ENCODE measurements at regions not wholly inside any gene's neighbourhood (a gene's known extent, or its start where the extent isn't known, plus 50 kb on each side); places are given as distances from the start of the nearest gene placed in this dataset.
A peak's percentile ranks its signal among the peaks of the same experiment; 100 is the strongest.

DNA sequence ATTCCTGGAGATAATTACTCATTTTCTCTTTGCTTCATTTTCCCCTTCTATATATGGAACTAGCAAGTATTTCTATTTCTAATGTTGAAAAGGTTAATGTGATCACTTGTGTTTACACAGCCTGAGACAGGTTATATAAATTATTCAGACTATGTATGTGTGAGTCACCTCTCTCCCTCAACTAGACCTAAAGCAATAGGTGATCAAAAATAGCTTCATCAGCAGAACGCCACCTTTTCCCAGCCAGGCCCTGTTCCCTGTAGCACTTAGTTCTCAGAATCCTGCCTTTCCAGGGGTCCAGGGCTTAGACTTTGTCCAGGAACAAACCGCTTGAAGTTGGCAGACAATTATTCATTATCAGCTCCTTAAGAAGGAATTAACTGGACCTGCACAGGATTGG is 125.3 kb upstream of the EXOC2 start:
- no peak for DNase-seq (ENCODE audit: low read depth in 1 of 2, low spot score in 1 of 2)
- Histone ChIP-seq H3K4me3 (replicated peaks; ENCODE audit: insufficient read depth, low read length) (no peak overlapping the region), H3K27ac (replicated peaks) (no peak overlapping the region), H3K27me3 (ENCODE audit: insufficient read depth, poor library complexity, severe bottlenecking) (peaks cover 7% of the 10 kb centered on the region)
- TF ChIP-seq, protein P1, sequence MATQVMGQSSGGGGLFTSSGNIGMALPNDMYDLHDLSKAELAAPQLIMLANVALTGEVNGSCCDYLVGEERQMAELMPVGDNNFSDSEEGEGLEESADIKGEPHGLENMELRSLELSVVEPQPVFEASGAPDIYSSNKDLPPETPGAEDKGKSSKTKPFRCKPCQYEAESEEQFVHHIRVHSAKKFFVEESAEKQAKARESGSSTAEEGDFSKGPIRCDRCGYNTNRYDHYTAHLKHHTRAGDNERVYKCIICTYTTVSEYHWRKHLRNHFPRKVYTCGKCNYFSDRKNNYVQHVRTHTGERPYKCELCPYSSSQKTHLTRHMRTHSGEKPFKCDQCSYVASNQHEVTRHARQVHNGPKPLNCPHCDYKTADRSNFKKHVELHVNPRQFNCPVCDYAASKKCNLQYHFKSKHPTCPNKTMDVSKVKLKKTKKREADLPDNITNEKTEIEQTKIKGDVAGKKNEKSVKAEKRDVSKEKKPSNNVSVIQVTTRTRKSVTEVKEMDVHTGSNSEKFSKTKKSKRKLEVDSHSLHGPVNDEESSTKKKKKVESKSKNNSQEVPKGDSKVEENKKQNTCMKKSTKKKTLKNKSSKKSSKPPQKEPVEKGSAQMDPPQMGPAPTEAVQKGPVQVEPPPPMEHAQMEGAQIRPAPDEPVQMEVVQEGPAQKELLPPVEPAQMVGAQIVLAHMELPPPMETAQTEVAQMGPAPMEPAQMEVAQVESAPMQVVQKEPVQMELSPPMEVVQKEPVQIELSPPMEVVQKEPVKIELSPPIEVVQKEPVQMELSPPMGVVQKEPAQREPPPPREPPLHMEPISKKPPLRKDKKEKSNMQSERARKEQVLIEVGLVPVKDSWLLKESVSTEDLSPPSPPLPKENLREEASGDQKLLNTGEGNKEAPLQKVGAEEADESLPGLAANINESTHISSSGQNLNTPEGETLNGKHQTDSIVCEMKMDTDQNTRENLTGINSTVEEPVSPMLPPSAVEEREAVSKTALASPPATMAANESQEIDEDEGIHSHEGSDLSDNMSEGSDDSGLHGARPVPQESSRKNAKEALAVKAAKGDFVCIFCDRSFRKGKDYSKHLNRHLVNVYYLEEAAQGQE (IDR thresholded peaks at IDR 0.05; ENCODE audit: insufficient replicate concordance, low read depth), result no peak
- TF ChIP-seq GABPA (IDR thresholded peaks at IDR 0.05; ENCODE audit: low read depth), result no peak
- TF ChIP-seq, protein P2, sequence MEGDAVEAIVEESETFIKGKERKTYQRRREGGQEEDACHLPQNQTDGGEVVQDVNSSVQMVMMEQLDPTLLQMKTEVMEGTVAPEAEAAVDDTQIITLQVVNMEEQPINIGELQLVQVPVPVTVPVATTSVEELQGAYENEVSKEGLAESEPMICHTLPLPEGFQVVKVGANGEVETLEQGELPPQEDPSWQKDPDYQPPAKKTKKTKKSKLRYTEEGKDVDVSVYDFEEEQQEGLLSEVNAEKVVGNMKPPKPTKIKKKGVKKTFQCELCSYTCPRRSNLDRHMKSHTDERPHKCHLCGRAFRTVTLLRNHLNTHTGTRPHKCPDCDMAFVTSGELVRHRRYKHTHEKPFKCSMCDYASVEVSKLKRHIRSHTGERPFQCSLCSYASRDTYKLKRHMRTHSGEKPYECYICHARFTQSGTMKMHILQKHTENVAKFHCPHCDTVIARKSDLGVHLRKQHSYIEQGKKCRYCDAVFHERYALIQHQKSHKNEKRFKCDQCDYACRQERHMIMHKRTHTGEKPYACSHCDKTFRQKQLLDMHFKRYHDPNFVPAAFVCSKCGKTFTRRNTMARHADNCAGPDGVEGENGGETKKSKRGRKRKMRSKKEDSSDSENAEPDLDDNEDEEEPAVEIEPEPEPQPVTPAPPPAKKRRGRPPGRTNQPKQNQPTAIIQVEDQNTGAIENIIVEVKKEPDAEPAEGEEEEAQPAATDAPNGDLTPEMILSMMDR (IDR thresholded peaks at IDR 0.05; ENCODE audit: insufficient read depth, low read length), result no peak
- no peak for TF ChIP-seq POLR2AphosphoS5 (IDR thresholded peaks at IDR 0.05; ENCODE audit: low read depth)
- no peak for TF ChIP-seq SPI1 (IDR thresholded peaks at IDR 0.05; ENCODE audit: borderline replicate concordance, low read depth)

DNA sequence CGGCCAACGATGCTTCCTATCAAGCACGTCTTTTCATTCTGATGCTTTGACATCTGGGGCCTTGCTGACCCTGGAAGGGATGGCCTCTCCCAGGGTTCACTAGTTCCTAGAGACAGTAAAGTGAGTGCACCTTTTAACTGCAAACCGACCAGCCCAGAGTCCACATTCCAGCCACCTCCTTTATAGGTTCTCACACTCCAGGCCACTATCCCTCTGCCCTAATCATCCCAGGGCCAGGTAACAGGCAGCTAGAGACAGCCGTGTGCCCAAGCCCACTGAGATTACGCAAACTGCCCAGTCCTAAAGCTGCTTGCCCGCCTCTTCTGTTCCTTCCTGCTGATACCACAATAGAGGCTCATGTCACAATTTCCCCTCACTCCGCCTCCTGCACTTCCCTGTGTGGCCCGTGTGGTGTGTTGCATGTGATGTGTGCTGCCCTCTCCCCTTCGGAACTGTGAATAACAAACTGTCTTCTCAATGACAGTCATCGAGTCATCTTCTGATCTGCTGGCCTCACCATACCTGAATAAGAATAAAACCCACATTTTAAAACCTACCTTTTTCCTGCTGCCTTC is 123.7 kb upstream of the EXOC2 start:
- Histone ChIP-seq H3K27me3 (ENCODE audit: insufficient read depth, poor library complexity, severe bottlenecking) (peaks cover 7% of the 10 kb centered on the region), H3K27ac (replicated peaks) (no peak overlapping the region), H3K4me3 (replicated peaks; ENCODE audit: insufficient read depth, low read length) (no peak overlapping the region)
- peak; percentile 82 to 90 for DNase-seq (ENCODE audit: low read depth in 1 of 2, low spot score in 1 of 2)
- TF ChIP-seq, protein P2 (IDR thresholded peaks at IDR 0.05; ENCODE audit: insufficient read depth, low read length), result no peak
- TF ChIP-seq SPI1 (IDR thresholded peaks at IDR 0.05; ENCODE audit: borderline replicate concordance, low read depth) (peak; percentile 81; the same call in 1 of the 2 replicates), POLR2AphosphoS5 (IDR thresholded peaks at IDR 0.05; ENCODE audit: low read depth) (0 out of 2 replicates have a peak, but pooled peaks have one; percentile 31), GABPA (IDR thresholded peaks at IDR 0.05; ENCODE audit: low read depth) (no peak)
- TF ChIP-seq, protein P1 (IDR thresholded peaks at IDR 0.05; ENCODE audit: insufficient replicate concordance, low read depth), result no peak

DNA sequence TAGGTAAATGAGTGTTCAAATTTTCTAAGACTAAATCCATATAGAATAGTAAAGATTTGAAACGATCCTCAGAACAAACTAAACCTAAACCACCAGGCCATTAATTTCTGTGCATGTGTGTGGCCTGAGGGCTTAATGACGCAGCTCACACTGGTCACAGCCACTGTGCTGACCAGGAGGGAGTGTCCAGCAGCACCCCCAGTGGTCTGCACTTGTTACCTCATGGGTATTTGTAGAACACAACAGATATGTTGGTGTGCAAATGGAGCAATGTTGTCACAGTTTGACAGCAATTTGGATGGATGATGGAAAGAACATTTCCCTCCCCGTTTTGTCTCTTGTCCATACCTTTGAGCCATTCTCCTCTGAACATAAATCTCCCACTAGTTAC is 122.4 kb upstream of the EXOC2 start:
- Histone ChIP-seq H3K4me3 (replicated peaks; ENCODE audit: insufficient read depth, low read length) (no peak overlapping the region), H3K27me3 (ENCODE audit: insufficient read depth, poor library complexity, severe bottlenecking) (no peaks in the 10 kb centered on the region), H3K27ac (replicated peaks) (no peak overlapping the region)
- no peak for DNase-seq (ENCODE audit: low read depth in 1 of 2, low spot score in 1 of 2)
- TF ChIP-seq POLR2AphosphoS5 (IDR thresholded peaks at IDR 0.05; ENCODE audit: low read depth) (no peak), GABPA (IDR thresholded peaks at IDR 0.05; ENCODE audit: low read depth) (no peak), SPI1 (IDR thresholded peaks at IDR 0.05; ENCODE audit: borderline replicate concordance, low read depth) (no peak)
- TF ChIP-seq, protein P1 (IDR thresholded peaks at IDR 0.05; ENCODE audit: insufficient replicate concordance, low read depth), result no peak
- TF ChIP-seq, protein P2 (IDR thresholded peaks at IDR 0.05; ENCODE audit: insufficient read depth, low read length), result no peak

Data from HL-60 (cell line).